ENCODE measurements at regions not wholly inside any gene's neighbourhood (a gene's known extent, or its start where the extent isn't known, plus 50 kb on each side); places are given as distances from the start of the nearest gene placed in this dataset.
"Not testable (repeated sequence)": the region's sequence is repeated elsewhere in the genome, so short reads cannot be mapped to it uniquely, and the experiment has no call there.

DNA sequence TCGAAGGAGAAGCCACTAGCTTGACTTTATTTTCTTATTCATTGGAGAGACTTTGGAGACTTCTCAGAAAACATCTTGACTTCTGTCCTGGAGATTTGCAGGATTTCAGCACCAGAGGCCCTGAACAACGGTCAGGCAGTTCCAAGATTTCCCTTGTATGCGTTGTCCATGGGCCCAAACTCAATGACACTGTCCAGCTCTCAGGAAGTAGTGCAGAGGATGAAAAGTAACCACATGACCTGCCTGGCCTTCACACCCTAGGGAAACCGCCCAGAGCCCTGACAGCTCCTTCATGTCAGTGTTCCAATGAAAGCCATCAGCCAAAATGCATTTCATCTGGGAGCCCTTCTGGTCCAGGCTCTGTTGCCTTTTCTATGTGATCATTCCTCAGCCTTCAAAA is 214.1 kb downstream of the BLID start:
- Histone ChIP-seq H3K36me3 (ENCODE audit: control insufficient read depth in 2 of 2, insufficient read depth in 2 of 2, low read length in 1 of 2) (no peaks in the 10 kb centered on the region), H3K4me1 (ENCODE audit: control insufficient read depth in 2 of 2, insufficient read depth in 2 of 2, low read length in 2 of 2) (no peaks in the 10 kb centered on the region), H3K4me3 (ENCODE audit: low read length in 2 of 2) (no peak overlapping the region), H3K27ac (ENCODE audit: low read depth in 1 of 2, low read length in 1 of 2) (no peak overlapping the region), H3K9me3 (ENCODE audit: control insufficient read depth in 2 of 2, insufficient read depth in 1 of 2, low read length in 1 of 2) (no peaks in the 10 kb centered on the region), H3K27me3 (ENCODE audit: control insufficient read depth in 2 of 2, insufficient read depth in 1 of 2, low read length in 1 of 2) (no peaks in the 10 kb centered on the region)
- 92% methylated on average over 4 of the region's 4 CpGs for WGBS
- no peak for DNase-seq (ENCODE audit: low read depth in 6 of 9, low spot score in 9 of 9)

DNA sequence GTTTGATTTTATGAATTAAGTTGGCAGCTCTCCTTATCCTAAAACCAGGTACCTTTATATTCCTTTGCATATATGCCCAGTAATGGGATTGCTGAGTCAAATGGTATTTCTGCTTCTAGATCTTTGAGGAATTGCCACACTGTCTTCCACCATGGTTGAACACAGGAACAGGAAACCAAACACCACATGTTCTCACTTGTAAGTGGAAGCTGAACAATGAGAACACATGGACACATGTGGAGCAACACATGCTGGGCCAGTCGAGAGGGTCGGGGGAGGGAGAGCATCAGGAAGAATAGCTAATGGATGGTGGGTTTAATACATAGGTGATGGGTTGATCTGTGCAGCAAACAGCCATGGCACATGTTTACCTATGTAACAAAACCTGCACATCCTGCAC is 214.6 kb downstream of the BLID start:
- H3K27ac ChIP-seq (ENCODE audit: low read depth in 1 of 2, low read length in 1 of 2); H3K27me3 ChIP-seq (ENCODE audit: control insufficient read depth in 2 of 2, insufficient read depth in 1 of 2, low read length in 1 of 2); H3K36me3 ChIP-seq (ENCODE audit: control insufficient read depth in 2 of 2, insufficient read depth in 2 of 2, low read length in 1 of 2); H3K4me3 ChIP-seq (ENCODE audit: low read length in 2 of 2); DNase-seq (ENCODE audit: low read depth in 6 of 9, low spot score in 9 of 9); H3K9me3 ChIP-seq (ENCODE audit: control insufficient read depth in 2 of 2, insufficient read depth in 1 of 2, low read length in 1 of 2); H3K4me1 ChIP-seq (ENCODE audit: control insufficient read depth in 2 of 2, insufficient read depth in 2 of 2, low read length in 2 of 2): not testable (repeated sequence)
- WGBS, result 74% methylated on average over 2 of the region's 2 CpGs

DNA sequence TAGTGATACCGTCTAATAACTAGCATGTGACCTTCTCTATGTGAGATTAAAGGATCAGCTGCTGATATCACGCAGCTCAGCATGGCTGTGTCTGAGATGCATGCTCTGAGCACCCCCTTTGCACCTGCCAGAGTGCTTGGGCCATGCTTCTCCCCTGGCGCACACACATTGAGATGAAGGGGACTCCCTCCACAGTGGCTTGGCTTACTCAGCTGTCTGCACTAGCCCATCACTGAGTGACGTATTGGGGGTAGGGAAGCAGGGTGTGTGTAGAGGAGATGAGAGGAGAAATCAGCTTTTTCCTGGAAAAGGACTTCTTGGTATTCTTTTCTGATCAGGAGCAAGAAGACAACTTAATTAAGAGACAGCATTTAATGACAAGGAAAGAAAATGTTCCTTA is 216.5 kb downstream of the BLID start:
- no peak overlapping the region for H3K27ac ChIP-seq (ENCODE audit: low read depth in 1 of 2, low read length in 1 of 2)
- H3K27me3 ChIP-seq (ENCODE audit: control insufficient read depth in 2 of 2, insufficient read depth in 1 of 2, low read length in 1 of 2), result no peaks in the 10 kb centered on the region
- no peaks in the 10 kb centered on the region for H3K4me1 ChIP-seq (ENCODE audit: control insufficient read depth in 2 of 2, insufficient read depth in 2 of 2, low read length in 2 of 2)
- DNase-seq (ENCODE audit: low read depth in 6 of 9, low spot score in 9 of 9), result no peak
- no peak overlapping the region for H3K4me3 ChIP-seq (ENCODE audit: low read length in 2 of 2)
- no peaks in the 10 kb centered on the region for H3K36me3 ChIP-seq (ENCODE audit: control insufficient read depth in 2 of 2, insufficient read depth in 2 of 2, low read length in 1 of 2)
- 93% methylated on average over 4 of the region's 4 CpGs for WGBS
- no peaks in the 10 kb centered on the region for H3K9me3 ChIP-seq (ENCODE audit: control insufficient read depth in 2 of 2, insufficient read depth in 1 of 2, low read length in 1 of 2)

DNA sequence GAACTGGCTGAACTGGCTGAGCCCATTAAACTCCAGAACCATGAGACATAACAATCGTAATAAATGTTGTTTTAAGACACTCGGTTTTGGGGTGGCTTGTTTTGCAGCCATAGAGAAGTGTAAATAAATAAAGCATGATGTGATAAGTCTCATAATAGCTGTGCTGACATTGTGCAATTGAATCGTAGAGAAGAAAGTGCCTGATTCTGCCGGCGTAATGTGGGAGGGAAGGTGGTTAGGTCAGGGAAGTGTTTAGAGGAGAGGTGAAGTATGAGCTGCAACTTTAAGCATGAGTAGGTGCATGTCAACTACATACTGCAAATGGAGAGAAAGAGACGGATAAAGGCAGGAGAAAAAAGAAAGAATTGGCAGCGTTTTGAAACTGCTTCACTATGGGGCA is 217.1 kb downstream of the BLID start:
- WGBS, result 90% methylated on average over 7 of the region's 7 CpGs
- Histone ChIP-seq H3K4me3 (ENCODE audit: low read length in 2 of 2) (no peak overlapping the region), H3K36me3 (ENCODE audit: control insufficient read depth in 2 of 2, insufficient read depth in 2 of 2, low read length in 1 of 2) (no peaks in the 10 kb centered on the region)

DNA sequence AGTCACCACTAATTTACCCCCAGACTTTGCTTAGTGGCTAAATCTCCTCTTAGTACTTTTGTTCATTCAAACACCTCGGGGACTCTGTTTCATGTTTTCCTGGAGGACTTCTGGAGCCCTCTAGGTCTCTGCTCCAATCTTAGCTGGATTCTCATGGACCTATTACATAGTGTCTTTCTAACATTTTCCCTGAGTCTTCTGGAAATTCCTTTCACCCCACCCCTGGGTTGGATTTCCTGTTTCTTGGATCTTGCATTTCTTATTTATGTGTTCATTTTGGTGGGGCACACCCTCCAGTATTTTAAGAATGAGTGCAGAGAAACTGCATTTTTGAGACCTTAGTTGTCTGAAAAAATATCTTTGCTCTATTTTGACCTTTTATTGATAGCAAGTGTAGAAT is 220.1 kb downstream of the BLID start:
- WGBS, result 93% methylated on average over 1 of the region's 1 CpG
- Histone ChIP-seq H3K4me1 (ENCODE audit: control insufficient read depth in 2 of 2, insufficient read depth in 2 of 2, low read length in 2 of 2) (no peaks in the 10 kb centered on the region), H3K4me3 (ENCODE audit: low read length in 2 of 2) (no peak overlapping the region), H3K36me3 (ENCODE audit: control insufficient read depth in 2 of 2, insufficient read depth in 2 of 2, low read length in 1 of 2) (no peaks in the 10 kb centered on the region), H3K9me3 (ENCODE audit: control insufficient read depth in 2 of 2, insufficient read depth in 1 of 2, low read length in 1 of 2) (no peaks in the 10 kb centered on the region), H3K27ac (ENCODE audit: low read depth in 1 of 2, low read length in 1 of 2) (no peak overlapping the region), H3K27me3 (ENCODE audit: control insufficient read depth in 2 of 2, insufficient read depth in 1 of 2, low read length in 1 of 2) (no peaks in the 10 kb centered on the region)
- DNase-seq (ENCODE audit: low read depth in 6 of 9, low spot score in 9 of 9), result no peak

More for the DNA sequence above, 217.1 kb downstream of the BLID start:
- Histone ChIP-seq H3K27ac (ENCODE audit: low read depth in 1 of 2, low read length in 1 of 2) (no peak overlapping the region), H3K9me3 (ENCODE audit: control insufficient read depth in 2 of 2, insufficient read depth in 1 of 2, low read length in 1 of 2) (no peaks in the 10 kb centered on the region), H3K4me1 (ENCODE audit: control insufficient read depth in 2 of 2, insufficient read depth in 2 of 2, low read length in 2 of 2) (no peaks in the 10 kb centered on the region), H3K27me3 (ENCODE audit: control insufficient read depth in 2 of 2, insufficient read depth in 1 of 2, low read length in 1 of 2) (no peaks in the 10 kb centered on the region)
- no peak for DNase-seq (ENCODE audit: low read depth in 6 of 9, low spot score in 9 of 9)

- no peaks in the 10 kb centered on the region for H3K27me3 ChIP-seq (ENCODE audit: control insufficient read depth in 2 of 2, insufficient read depth in 1 of 2, low read length in 1 of 2)
- no peaks in the 10 kb centered on the region for H3K4me1 ChIP-seq (ENCODE audit: control insufficient read depth in 2 of 2, insufficient read depth in 2 of 2, low read length in 2 of 2)
- H3K36me3 ChIP-seq (ENCODE audit: control insufficient read depth in 2 of 2, insufficient read depth in 2 of 2, low read length in 1 of 2), result no peaks in the 10 kb centered on the region
- H3K4me3 ChIP-seq (ENCODE audit: low read length in 2 of 2), result no peak overlapping the region
- H3K9me3 ChIP-seq (ENCODE audit: control insufficient read depth in 2 of 2, insufficient read depth in 1 of 2, low read length in 1 of 2), result no peaks in the 10 kb centered on the region
- no peak for DNase-seq (ENCODE audit: low read depth in 6 of 9, low spot score in 9 of 9)
- 92% methylated on average over 3 of the region's 3 CpGs for WGBS
- no peak overlapping the region for H3K27ac ChIP-seq (ENCODE audit: low read depth in 1 of 2, low read length in 1 of 2)
Measured at GRCh38 chr11:121894581-121894980, 221.4 kb downstream of the BLID start.

DNA sequence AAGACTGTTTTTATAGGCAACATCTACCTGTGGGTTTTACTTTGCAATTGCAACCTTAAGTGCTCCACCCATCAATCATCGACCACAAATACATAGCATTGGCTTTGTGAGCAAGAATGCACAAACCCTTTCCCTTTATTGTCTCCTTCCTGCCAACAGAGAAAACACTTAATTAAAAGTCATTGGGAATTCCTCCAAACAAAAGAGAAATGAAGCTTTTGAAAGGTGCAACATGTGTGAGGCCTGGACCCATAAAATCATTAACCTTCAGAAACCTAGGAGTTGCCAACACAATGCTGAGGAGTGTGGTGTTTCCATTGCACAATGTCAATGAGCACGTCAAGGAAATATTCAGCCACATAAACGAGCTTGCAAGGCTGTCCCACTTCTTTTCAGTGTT is 223.2 kb downstream of the BLID start:
- 91% methylated on average over 3 of the region's 3 CpGs for WGBS

DNA sequence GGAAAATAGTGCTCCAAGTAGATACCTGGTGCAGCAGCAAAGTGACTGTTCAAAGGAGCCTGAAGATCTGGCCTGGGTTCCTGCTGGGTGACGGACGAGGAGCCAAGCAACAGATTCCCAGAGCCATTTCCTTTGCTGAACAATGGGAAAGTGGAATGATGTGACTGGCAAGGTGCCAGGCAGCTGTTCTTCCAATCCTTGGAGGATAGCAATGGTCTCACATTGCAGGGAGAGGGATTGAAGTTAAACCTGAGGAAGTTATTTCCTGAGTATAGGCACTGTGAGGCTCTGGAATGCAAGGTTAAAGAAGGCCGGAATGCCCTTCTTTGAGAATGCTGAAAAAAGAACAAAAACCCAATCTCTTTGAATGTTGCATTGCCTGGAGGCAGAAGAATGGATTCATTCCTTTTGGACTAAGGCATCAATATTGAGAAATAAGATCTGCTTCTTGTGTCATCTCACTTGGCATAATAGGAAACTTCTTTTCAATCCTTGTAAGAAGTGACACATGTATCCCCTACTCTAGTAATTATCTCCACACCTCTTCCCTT is 223.8 kb downstream of the BLID start:
- no peak overlapping the region for H3K27ac ChIP-seq (ENCODE audit: low read depth in 1 of 2, low read length in 1 of 2)
- H3K36me3 ChIP-seq (ENCODE audit: control insufficient read depth in 2 of 2, insufficient read depth in 2 of 2, low read length in 1 of 2), result no peaks in the 10 kb centered on the region
- no peak overlapping the region for H3K4me3 ChIP-seq (ENCODE audit: low read length in 2 of 2)
- 90% methylated on average over 3 of the region's 3 CpGs for WGBS
- H3K27me3 ChIP-seq (ENCODE audit: control insufficient read depth in 2 of 2, insufficient read depth in 1 of 2, low read length in 1 of 2), result no peaks in the 10 kb centered on the region
- no peaks in the 10 kb centered on the region for H3K4me1 ChIP-seq (ENCODE audit: control insufficient read depth in 2 of 2, insufficient read depth in 2 of 2, low read length in 2 of 2)
- no peak for DNase-seq (ENCODE audit: low read depth in 6 of 9, low spot score in 9 of 9)
- H3K9me3 ChIP-seq (ENCODE audit: control insufficient read depth in 2 of 2, insufficient read depth in 1 of 2, low read length in 1 of 2), result no peaks in the 10 kb centered on the region

More for the DNA sequence above, 223.2 kb downstream of the BLID start:
- Histone ChIP-seq H3K36me3 (ENCODE audit: control insufficient read depth in 2 of 2, insufficient read depth in 2 of 2, low read length in 1 of 2) (no peaks in the 10 kb centered on the region), H3K9me3 (ENCODE audit: control insufficient read depth in 2 of 2, insufficient read depth in 1 of 2, low read length in 1 of 2) (no peaks in the 10 kb centered on the region), H3K27ac (ENCODE audit: low read depth in 1 of 2, low read length in 1 of 2) (no peak overlapping the region), H3K27me3 (ENCODE audit: control insufficient read depth in 2 of 2, insufficient read depth in 1 of 2, low read length in 1 of 2) (no peaks in the 10 kb centered on the region), H3K4me3 (ENCODE audit: low read length in 2 of 2) (no peak overlapping the region), H3K4me1 (ENCODE audit: control insufficient read depth in 2 of 2, insufficient read depth in 2 of 2, low read length in 2 of 2) (no peaks in the 10 kb centered on the region)
- no peak for DNase-seq (ENCODE audit: low read depth in 6 of 9, low spot score in 9 of 9)

GRCh38 chr11:121890946-121891515 is 225.0 kb downstream of the BLID start:
- Histone ChIP-seq H3K27ac (ENCODE audit: low read depth in 1 of 2, low read length in 1 of 2) (no peak overlapping the region), H3K9me3 (ENCODE audit: control insufficient read depth in 2 of 2, insufficient read depth in 1 of 2, low read length in 1 of 2) (no peaks in the 10 kb centered on the region), H3K36me3 (ENCODE audit: control insufficient read depth in 2 of 2, insufficient read depth in 2 of 2, low read length in 1 of 2) (no peaks in the 10 kb centered on the region), H3K27me3 (ENCODE audit: control insufficient read depth in 2 of 2, insufficient read depth in 1 of 2, low read length in 1 of 2) (no peaks in the 10 kb centered on the region), H3K4me1 (ENCODE audit: control insufficient read depth in 2 of 2, insufficient read depth in 2 of 2, low read length in 2 of 2) (no peaks in the 10 kb centered on the region), H3K4me3 (ENCODE audit: low read length in 2 of 2) (no peak overlapping the region)
- DNase-seq (ENCODE audit: low read depth in 6 of 9, low spot score in 9 of 9), result no peak
- WGBS, result 91% methylated on average over 6 of the region's 6 CpGs

Measured in thymus (tissue), 11 donors.